ENCODE measurements at regions not wholly inside any gene's neighbourhood (a gene's known extent, or its start where the extent isn't known, plus 50 kb on each side); places are given as distances from the start of the nearest gene placed in this dataset.

- no peaks in the 10 kb centered on the region for H3K27me3 ChIP-seq
- no peak for TF ChIP-seq POLR2AphosphoS5 (IDR thresholded peaks at IDR 0.05)
- TF ChIP-seq POLR2A (IDR thresholded peaks at IDR 0.05), result no peak
- TF ChIP-seq CTCF (IDR thresholded peaks at IDR 0.05), result no peak
- no peak for TF ChIP-seq EP300 (IDR thresholded peaks at IDR 0.05)
- H3K4me1 ChIP-seq, result no peaks in the 10 kb centered on the region
- H3K4me3 ChIP-seq, result no peak overlapping the region
- peaks cover 0 to 22% (median 8%) of the 10 kb centered on the region in 4 donors for H3K9me3 ChIP-seq
- intact Hi-C loops (cut with DNase I; ENCODE audit: low total_unique reads), result no loop called here
- H3K36me3 ChIP-seq, result no peaks in the 10 kb centered on the region
- no peak for DNase-seq
- no peak overlapping the region for H3K27ac ChIP-seq
- 65 to 75% (median 68%) methylated on average over 4 of the region's 4 CpGs for WGBS, 5 donors
Observed at GRCh38 chr11:122062763-122063162, 53.3 kb downstream of the BLID start.

GRCh38 chr11:122059565-122059964, 56.5 kb downstream of the BLID start:
- intact Hi-C loops (cut with DNase I; ENCODE audit: low total_unique reads), result no loop called here
- H3K4me3 ChIP-seq, result no peak overlapping the region
- H3K27me3 ChIP-seq, result no peaks in the 10 kb centered on the region
- H3K36me3 ChIP-seq, result no peaks in the 10 kb centered on the region
- no peak for DNase-seq
- peaks cover 0 to 22% (median 8%) of the 10 kb centered on the region in 4 donors for H3K9me3 ChIP-seq
- no peaks in the 10 kb centered on the region for H3K4me1 ChIP-seq
- TF ChIP-seq POLR2AphosphoS5 (IDR thresholded peaks at IDR 0.05) (no peak), CTCF (IDR thresholded peaks at IDR 0.05) (no peak)
- H3K27ac ChIP-seq, result no peak overlapping the region

DNA sequence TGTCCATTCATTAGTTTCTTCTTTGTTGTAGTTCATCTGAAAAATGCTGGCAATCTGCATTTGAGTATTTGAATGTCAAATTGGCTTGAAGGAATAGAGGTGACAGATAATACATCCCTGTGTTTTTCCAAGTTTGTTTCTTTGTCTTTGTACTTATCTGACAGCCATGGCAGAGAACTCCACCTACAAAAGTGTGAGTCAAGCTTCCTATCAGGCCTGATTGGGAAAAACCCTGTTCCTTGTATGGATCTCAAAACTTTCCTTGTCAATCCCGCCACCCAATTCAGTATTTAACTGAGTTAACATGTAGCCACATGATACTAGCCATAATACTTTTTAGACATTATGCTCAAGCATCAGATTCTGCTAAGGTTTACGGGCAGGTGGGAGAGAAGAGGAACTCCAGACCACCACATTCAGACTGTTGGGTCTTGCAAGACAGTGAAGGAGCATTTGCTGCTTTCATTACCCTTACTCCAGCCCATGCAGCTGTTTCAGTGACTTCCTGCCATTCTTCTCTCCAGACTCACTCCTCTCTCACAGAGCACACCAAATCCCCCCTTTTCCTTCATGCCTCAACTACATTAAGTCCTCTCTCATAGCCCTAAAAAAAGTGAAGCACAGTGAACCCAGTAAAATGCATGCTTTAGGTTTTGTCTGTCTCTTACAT, 65.9 kb downstream of the BLID start:
- Histone ChIP-seq H3K27me3 (no peaks in the 10 kb centered on the region), H3K4me3 (no peak overlapping the region), H3K27ac (no peak overlapping the region), H3K4me1 (no peaks in the 10 kb centered on the region), H3K9me3 (peaks cover 0 to 10% (median 3%) of the 10 kb centered on the region in 4 donors), H3K36me3 (no peaks in the 10 kb centered on the region)
- TF ChIP-seq CTCF (IDR thresholded peaks at IDR 0.05) (no peak), POLR2AphosphoS5 (IDR thresholded peaks at IDR 0.05) (no peak), POLR2A (IDR thresholded peaks at IDR 0.05) (no peak), EP300 (IDR thresholded peaks at IDR 0.05) (no peak)
- intact Hi-C loops (cut with DNase I; ENCODE audit: low total_unique reads), result no loop called here
- no peak for DNase-seq
- WGBS, 5 donors, result 68 to 86% (median 74%) methylated on average over 2 of the region's 2 CpGs

GRCh38 chr11:122048401-122048800, 67.6 kb downstream of the BLID start:
- Histone ChIP-seq H3K4me3 (no peak overlapping the region), H3K4me1 (no peaks in the 10 kb centered on the region), H3K9me3 (peaks cover 0 to 10% (median 3%) of the 10 kb centered on the region in 4 donors), H3K27ac (no peak overlapping the region), H3K36me3 (no peaks in the 10 kb centered on the region), H3K27me3 (no peaks in the 10 kb centered on the region)
- intact Hi-C loops (cut with DNase I; ENCODE audit: low total_unique reads), result no loop called here
- no peak for DNase-seq
- 76 to 80% (median 77%) methylated on average over 3 of the region's 3 CpGs for WGBS, 5 donors
- TF ChIP-seq POLR2A (IDR thresholded peaks at IDR 0.05), result no peak
- TF ChIP-seq POLR2AphosphoS5 (IDR thresholded peaks at IDR 0.05), result no peak
- TF ChIP-seq EP300 (IDR thresholded peaks at IDR 0.05), result no peak

- no peak for TF ChIP-seq POLR2A (IDR thresholded peaks at IDR 0.05)
- intact Hi-C loops (cut with DNase I; ENCODE audit: low total_unique reads), result no loop called here
- peak overlapping the region in 2 of 5 donors; percentile 41 to 59 for H3K27ac ChIP-seq
- 75 to 84% (median 81%) methylated on average over 6 of the region's 6 CpGs for WGBS, 5 donors
- H3K27me3 ChIP-seq, result no peaks in the 10 kb centered on the region
- H3K4me1 ChIP-seq, result no peaks in the 10 kb centered on the region
- no peak overlapping the region for H3K4me3 ChIP-seq
- H3K36me3 ChIP-seq, result no peaks in the 10 kb centered on the region
- H3K9me3 ChIP-seq, result peaks cover 0 to under 1% (median 0%) of the 10 kb centered on the region in 4 donors
- no peak for DNase-seq
Observed at GRCh38 chr11:122046846-122047245, 69.2 kb downstream of the BLID start.
